ENCODE measurements at regions not wholly inside any gene's neighbourhood (a gene's known extent, or its start where the extent isn't known, plus 50 kb on each side); places are given as distances from the start of the nearest gene placed in this dataset.
A peak's percentile ranks its signal among the peaks of the same experiment; 100 is the strongest.

GRCh38 chr12:78759367-78759766, 105.2 kb upstream of the SYT1 start:
- DNase-seq (ENCODE audit: low read depth): peak; percentile 69
- TF ChIP-seq, protein P1, sequence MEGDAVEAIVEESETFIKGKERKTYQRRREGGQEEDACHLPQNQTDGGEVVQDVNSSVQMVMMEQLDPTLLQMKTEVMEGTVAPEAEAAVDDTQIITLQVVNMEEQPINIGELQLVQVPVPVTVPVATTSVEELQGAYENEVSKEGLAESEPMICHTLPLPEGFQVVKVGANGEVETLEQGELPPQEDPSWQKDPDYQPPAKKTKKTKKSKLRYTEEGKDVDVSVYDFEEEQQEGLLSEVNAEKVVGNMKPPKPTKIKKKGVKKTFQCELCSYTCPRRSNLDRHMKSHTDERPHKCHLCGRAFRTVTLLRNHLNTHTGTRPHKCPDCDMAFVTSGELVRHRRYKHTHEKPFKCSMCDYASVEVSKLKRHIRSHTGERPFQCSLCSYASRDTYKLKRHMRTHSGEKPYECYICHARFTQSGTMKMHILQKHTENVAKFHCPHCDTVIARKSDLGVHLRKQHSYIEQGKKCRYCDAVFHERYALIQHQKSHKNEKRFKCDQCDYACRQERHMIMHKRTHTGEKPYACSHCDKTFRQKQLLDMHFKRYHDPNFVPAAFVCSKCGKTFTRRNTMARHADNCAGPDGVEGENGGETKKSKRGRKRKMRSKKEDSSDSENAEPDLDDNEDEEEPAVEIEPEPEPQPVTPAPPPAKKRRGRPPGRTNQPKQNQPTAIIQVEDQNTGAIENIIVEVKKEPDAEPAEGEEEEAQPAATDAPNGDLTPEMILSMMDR (conservative IDR thresholded peaks at IDR 0.05; ENCODE audit: control insufficient read depth, insufficient read depth, low read depth, low read length): no peak

GRCh38 chr12:78760906-78761305, 103.7 kb upstream of the SYT1 start:
- no peak for DNase-seq (ENCODE audit: low read depth)
- TF ChIP-seq, protein P1 (conservative IDR thresholded peaks at IDR 0.05; ENCODE audit: control insufficient read depth, insufficient read depth, low read depth, low read length): no peak
- H3K4me3 ChIP-seq (ENCODE audit: control insufficient read depth, low read depth, low read length): no peak overlapping the region

More at GRCh38 chr12:78759367-78759766, 105.2 kb upstream of the SYT1 start:
- H3K4me3 ChIP-seq (ENCODE audit: control insufficient read depth, low read depth, low read length): no peak overlapping the region

- no peak for DNase-seq (ENCODE audit: low read depth)
- TF ChIP-seq, protein P1 (conservative IDR thresholded peaks at IDR 0.05; ENCODE audit: control insufficient read depth, insufficient read depth, low read depth, low read length): no peak
- H3K4me3 ChIP-seq (ENCODE audit: control insufficient read depth, low read depth, low read length): no peak overlapping the region
Measured at GRCh38 chr12:78764913-78765312, 99.7 kb upstream of the SYT1 start.

DNA sequence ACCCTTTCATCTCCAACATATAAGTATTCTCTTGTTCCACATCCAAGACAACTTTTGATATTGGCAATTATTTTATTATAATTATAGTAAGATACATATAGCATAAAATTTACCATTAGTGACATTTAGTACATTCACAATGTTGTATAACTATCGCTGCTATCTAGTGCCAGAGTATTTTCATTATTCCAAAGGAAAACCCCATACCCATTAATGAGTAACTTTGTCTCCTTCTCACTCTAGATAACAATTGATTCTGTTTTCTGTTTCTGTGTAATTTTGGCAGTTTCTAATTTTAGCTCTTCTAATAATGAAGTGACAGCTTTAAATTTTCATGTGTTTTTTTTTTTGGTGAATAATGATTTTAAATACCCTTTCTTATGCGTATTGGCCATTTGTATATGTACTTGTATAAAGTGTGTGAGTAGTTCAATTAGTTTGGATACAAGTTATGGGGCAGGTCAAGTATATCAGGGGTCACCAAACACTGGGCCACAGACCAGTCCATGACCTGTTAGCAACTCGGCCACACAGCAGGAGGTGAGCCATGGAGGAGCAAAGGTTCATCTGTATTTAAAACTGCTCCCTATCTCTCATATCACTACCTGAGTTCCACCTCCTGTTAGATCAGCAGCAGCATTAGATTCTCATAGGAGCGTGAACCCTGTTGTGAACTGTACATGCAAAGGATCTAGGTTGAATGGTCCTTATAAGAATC, 97.2 kb upstream of the SYT1 start:
- DNase-seq (ENCODE audit: low read depth): no peak
- TF ChIP-seq, protein P1 (conservative IDR thresholded peaks at IDR 0.05; ENCODE audit: control insufficient read depth, insufficient read depth, low read depth, low read length): no peak
- H3K4me3 ChIP-seq (ENCODE audit: control insufficient read depth, low read depth, low read length): no peak overlapping the region

DNA sequence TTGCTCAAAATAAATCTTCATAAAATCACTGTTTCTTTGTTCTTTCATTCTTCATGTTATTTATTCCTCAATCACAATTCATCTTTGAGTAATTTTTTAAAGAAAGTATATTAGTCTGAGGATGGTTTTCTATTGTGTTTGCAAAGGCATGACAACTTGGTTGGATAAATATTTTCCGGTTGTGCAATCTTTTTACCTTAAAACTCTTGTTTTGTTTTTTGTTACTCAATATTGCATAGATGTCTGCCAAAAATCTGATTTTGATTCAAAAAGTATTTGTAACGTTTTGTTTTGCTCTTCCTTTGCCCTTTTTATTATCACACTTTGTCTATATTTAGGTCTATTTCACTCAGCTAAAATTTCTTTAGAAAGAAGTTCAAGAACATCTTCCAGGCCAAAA, 86.2 kb upstream of the SYT1 start:
- H3K4me3 ChIP-seq (ENCODE audit: control insufficient read depth, low read depth, low read length): no peak overlapping the region
- TF ChIP-seq, protein P1 (conservative IDR thresholded peaks at IDR 0.05; ENCODE audit: control insufficient read depth, insufficient read depth, low read depth, low read length): no peak
- peak; percentile 43 for DNase-seq (ENCODE audit: low read depth)

- TF ChIP-seq, protein P1 (conservative IDR thresholded peaks at IDR 0.05; ENCODE audit: control insufficient read depth, insufficient read depth, low read depth, low read length): no peak
- peak; percentile 33 for DNase-seq (ENCODE audit: low read depth)
- H3K4me3 ChIP-seq (ENCODE audit: control insufficient read depth, low read depth, low read length): no peak overlapping the region
Measured at GRCh38 chr12:78787576-78787975, 77.0 kb upstream of the SYT1 start.
